HG03135 (cell line): ENCODE measurements at regions not wholly inside any gene's neighbourhood (a gene's known extent, or its start where the extent isn't known, plus 50 kb on each side); places are given as distances from the start of the nearest gene placed in this dataset.
"Not testable (repeated sequence)": the region's sequence is repeated elsewhere in the genome, so short reads cannot be mapped to it uniquely, and the experiment has no call there.

ENCODE experiments used
- ATAC-seq: cut with Tn5 transposase; IDR thresholded peaks from one replicate; pipeline ENCODE4 v1.9.1; 2021; ENCODE audit warnings: mild to moderate bottlenecking, moderate library complexity; ENCODE audit not compliant: unreplicated experiment

GRCh38 chr6:102722086-102722485 lies 1328.6 kb downstream of the GRIK2 start:
- ATAC-seq = not testable (repeated sequence)

- no peak for ATAC-seq
These were observed 1324.4 kb downstream of the GRIK2 start for GRCh38 chr6:102717737-102718456.

GRCh38 chr6:102717252-102717651 lies 1323.7 kb downstream of the GRIK2 start:
- ATAC-seq = no peak

GRCh38 chr6:102701019-102701418 lies 1307.5 kb downstream of the GRIK2 start:
- ATAC-seq = no peak

GRCh38 chr6:102686461-102686860 lies 1293.0 kb downstream of the GRIK2 start:
- ATAC-seq = no peak

- no peak for ATAC-seq
These were observed 1286.9 kb downstream of the GRIK2 start for GRCh38 chr6:102680413-102680812.

GRCh38 chr6:102679865-102680264 lies 1286.4 kb downstream of the GRIK2 start:
- no peak for ATAC-seq

GRCh38 chr6:102677225-102677624 lies 1283.7 kb downstream of the GRIK2 start:
- no peak for ATAC-seq

- no peak for ATAC-seq
These were observed 1277.2 kb downstream of the GRIK2 start for GRCh38 chr6:102670735-102671134.

GRCh38 chr6:102662851-102663250 lies 1269.3 kb downstream of the GRIK2 start:
- no peak for ATAC-seq

GRCh38 chr6:102660303-102660702 lies 1266.8 kb downstream of the GRIK2 start:
- ATAC-seq = no peak

- ATAC-seq = no peak
These were observed 1262.3 kb downstream of the GRIK2 start for GRCh38 chr6:102655823-102656222.

- no peak for ATAC-seq
These were observed 1247.9 kb downstream of the GRIK2 start for GRCh38 chr6:102641426-102641825.

- ATAC-seq = no peak
These were observed 1238.4 kb downstream of the GRIK2 start for GRCh38 chr6:102631921-102632320.

GRCh38 chr6:102623201-102623600 lies 1229.7 kb downstream of the GRIK2 start:
- no peak for ATAC-seq

GRCh38 chr6:102619585-102619984 lies 1226.1 kb downstream of the GRIK2 start:
- no peak for ATAC-seq

- no peak for ATAC-seq
These were observed 1189.1 kb downstream of the GRIK2 start for GRCh38 chr6:102582569-102582968.

GRCh38 chr6:102581378-102582124 lies 1188.0 kb downstream of the GRIK2 start:
- ATAC-seq = no peak

GRCh38 chr6:102571236-102571908 lies 1177.9 kb downstream of the GRIK2 start:
- no peak for ATAC-seq

- ATAC-seq = no peak
These were observed 1169.2 kb downstream of the GRIK2 start for GRCh38 chr6:102562713-102563112.

- ATAC-seq = no peak
These were observed 1159.7 kb downstream of the GRIK2 start for GRCh38 chr6:102553214-102553613.
